ENCODE measurements at regions not wholly inside any gene's neighbourhood (a gene's known extent, or its start where the extent isn't known, plus 50 kb on each side); places are given as distances from the start of the nearest gene placed in this dataset.

DNA sequence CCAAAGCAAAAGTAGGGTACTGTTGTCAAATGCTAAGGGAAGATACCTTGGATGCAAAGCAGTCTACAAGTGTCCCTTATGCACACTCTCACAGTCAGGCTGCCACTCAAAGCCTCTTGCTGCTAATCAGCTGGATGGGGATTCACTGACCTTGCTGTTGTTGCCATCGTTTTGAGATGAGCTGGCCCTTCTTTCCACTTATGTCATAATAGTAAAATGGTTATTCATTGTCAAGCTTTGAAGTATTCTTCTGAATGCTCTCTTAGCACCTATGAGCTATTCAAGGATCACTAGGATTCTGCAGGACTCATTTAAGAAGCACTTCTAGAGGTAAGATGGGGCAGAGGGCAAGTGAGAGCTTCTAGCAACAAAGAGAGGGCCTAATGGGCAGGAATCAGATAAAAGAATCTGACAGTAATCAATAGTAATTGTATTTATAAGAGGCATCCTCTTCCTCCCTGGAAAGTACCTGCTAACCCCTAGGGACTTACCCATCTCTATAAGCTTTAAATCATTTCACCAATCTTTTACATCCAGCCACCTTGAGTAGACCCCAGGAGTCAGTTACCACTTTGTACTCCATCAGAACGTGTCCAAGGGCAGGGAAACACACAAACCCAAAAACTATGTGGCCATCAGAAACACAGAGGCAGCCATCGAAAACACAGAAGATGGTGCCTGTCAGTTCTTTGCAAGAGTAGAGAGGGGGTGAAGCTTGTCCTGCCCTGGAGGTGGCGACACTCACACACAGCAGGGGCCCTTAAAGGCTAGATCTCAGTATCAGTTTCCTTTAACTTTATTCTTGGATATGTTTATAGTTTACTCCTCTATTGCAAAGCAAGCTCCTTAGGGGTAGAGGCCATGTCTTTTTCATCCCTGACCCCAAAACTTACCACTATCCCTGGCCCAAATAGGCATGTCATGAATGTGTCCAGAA lies 103.7 kb upstream of the NFIA start:
- peak; percentile 20 for DNase-seq
- Mint-ChIP-seq H3K27me3 (peaks cover 3% of the 10 kb centered on the region), H3K4me1 (no peaks in the 10 kb centered on the region), H3K36me3 (ENCODE audit: low read depth) (no peaks in the 10 kb centered on the region), H3K4me3 (no peak overlapping the region), H3K9me3 (no peaks in the 10 kb centered on the region), H3K27ac (no peak overlapping the region)
- POLR2A ChIA-PET: no interaction called here
- CTCF ChIA-PET: interaction anchor here (0.7 to 3.3 kb wide), 7 partner anchors 11 to 473 kb away, joined by 3 to 10 read pairs (median 4); no protein-coding TSS in a partner anchor

DNA sequence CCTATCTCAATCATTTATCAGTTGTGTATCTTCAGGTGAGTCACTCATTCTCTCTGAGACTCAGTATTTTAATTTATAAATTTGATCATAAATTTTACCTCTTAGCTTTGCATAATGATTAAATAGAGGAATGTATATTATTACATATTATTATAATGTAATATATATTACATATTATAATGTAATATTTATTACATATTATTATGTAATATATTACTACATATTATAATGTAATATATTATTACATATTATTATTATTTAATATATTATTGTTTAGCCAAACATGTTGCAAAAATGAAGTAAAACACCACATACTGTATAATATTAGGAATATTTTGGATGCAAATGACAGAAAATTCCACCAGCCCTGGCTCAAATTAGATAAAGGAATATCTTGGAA lies 104.7 kb upstream of the NFIA start:
- H3K36me3 Mint-ChIP-seq (ENCODE audit: low read depth): no peaks in the 10 kb centered on the region
- POLR2A ChIA-PET: no interaction called here
- no peak for DNase-seq
- no peaks in the 10 kb centered on the region for H3K9me3 Mint-ChIP-seq
- H3K27ac Mint-ChIP-seq: no peak overlapping the region
- CTCF ChIA-PET: interaction anchor here (0.6 to 0.7 kb wide), 3 partner anchors 16 to 129 kb away, joined by 3 to 4 read pairs (median 3); no protein-coding TSS in a partner anchor
- no peaks in the 10 kb centered on the region for H3K4me1 Mint-ChIP-seq
- peaks cover 4% of the 10 kb centered on the region for H3K27me3 Mint-ChIP-seq
- H3K4me3 Mint-ChIP-seq: no peak overlapping the region

DNA sequence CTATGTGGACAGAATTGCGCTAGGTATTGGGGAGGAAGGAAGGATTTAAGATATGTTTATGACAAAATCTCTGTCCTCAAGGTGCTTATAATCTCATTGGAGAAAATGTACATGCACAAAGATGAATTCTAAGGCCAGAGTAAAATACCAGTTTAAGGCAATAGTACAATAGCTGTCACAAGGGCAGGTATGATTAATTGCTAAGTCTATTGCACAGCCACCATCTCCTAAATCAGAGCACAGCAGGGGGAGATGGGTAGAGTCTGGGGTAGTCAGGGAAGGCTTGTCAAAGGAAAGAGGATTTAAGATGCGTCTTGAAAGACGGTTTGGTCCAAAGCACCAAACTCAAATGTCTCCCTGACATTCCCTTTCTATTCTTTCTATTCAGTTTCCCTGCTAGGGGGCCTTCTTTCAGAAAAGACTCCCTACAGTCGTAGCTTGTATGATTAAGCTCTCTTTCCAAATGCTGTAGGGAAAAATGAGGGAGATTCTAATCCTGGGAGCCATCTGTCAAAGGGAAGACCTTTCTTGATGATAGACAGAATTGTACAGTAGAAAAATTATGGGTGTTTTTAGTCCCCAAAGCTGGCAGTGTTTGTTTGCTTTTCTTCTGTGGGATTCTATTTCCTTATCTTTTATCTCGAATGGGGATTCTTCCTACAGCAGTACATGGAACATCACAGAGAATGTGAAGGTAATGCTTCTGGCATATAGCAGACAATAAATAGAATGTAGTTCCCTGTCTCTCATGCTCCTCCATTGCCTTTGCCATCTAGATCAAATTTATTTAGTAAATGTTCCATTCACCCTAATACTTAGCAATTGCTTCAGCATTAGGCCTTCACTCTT lies 107.6 kb upstream of the NFIA start:
- no peaks in the 10 kb centered on the region for H3K4me1 Mint-ChIP-seq
- H3K36me3 Mint-ChIP-seq (ENCODE audit: low read depth): no peaks in the 10 kb centered on the region
- no peak overlapping the region for H3K4me3 Mint-ChIP-seq
- H3K9me3 Mint-ChIP-seq: no peaks in the 10 kb centered on the region
- POLR2A ChIA-PET: no interaction called here
- no peak for DNase-seq
- H3K27me3 Mint-ChIP-seq: peaks cover 12% of the 10 kb centered on the region
- CTCF ChIA-PET: no interaction called here
- H3K27ac Mint-ChIP-seq: no peak overlapping the region

DNA sequence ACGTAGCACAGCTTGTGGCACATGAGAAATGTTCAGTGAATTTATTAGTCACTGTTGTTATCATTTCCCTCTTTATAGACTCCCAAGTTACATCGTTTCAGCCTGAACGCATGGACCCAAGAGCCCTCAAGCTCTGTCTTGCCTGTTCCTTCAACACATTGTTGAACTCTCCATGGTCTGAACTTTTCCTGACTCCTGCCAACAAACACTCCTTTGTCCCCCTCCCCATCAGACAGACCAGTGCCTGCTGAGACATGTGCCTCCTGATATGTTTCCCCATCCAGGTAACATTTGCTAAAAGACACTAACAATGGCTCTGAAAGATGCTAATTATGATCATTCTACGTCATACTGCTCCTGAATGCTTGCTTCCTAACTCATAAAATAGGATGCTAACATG lies 108.7 kb upstream of the NFIA start:
- Mint-ChIP-seq H3K36me3 (ENCODE audit: low read depth) (no peaks in the 10 kb centered on the region), H3K27me3 (peaks cover 12% of the 10 kb centered on the region), H3K9me3 (no peaks in the 10 kb centered on the region), H3K27ac (no peak overlapping the region), H3K4me3 (no peak overlapping the region), H3K4me1 (no peaks in the 10 kb centered on the region)
- DNase-seq: no peak
- ChIA-PET CTCF (no interaction called here), POLR2A (no interaction called here)

DNA sequence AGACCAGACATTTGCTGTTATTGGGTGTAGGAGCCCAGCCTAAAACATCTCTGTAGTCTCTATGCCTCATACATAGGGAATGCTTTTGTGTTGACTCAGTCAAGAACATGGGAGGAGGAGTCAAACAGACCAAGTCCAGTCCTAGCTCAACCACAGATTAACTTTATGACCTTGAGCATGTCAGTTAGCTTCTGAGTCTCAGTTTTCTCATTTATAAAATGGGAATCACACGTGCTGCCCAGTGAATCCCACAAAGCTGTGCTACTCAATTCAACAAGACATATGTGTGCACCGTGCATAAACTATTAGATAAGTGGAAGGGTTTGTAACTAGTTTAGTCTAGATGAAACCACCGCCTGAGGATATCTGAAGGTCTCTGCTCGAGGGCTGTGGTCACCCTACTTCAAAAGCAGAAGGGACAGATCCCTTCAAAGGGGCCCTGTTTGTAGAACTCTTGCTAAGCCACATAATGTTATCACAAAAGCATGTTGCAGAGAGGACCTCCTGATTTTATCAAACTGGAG lies 109.5 kb upstream of the NFIA start:
- Mint-ChIP-seq H3K4me1 (no peaks in the 10 kb centered on the region), H3K36me3 (ENCODE audit: low read depth) (no peaks in the 10 kb centered on the region), H3K27me3 (peaks cover 12% of the 10 kb centered on the region), H3K9me3 (no peaks in the 10 kb centered on the region), H3K4me3 (no peak overlapping the region), H3K27ac (no peak overlapping the region)
- ChIA-PET POLR2A (no interaction called here), CTCF (no interaction called here)
- no peak for DNase-seq

DNA sequence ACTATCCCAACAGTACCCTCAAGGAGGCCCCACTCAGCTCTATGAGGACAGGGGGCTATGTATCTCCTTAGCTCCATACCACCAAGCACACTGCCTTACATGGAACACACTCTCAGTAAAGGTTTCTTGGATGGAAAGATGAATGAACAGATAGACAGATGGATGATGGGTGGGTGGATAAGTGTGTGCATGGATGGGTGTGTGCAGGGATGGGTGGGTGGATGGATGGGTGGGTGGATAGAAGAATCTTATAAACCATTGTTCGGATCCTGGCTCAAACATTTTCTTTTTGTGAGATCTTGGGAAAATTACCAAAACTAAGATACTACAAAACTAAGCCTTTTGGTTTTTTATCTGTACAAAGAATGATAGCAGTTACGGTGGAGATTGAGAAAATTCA lies 111.0 kb upstream of the NFIA start:
- Mint-ChIP-seq H3K27ac (no peak overlapping the region), H3K36me3 (ENCODE audit: low read depth) (no peaks in the 10 kb centered on the region), H3K4me1 (no peaks in the 10 kb centered on the region), H3K27me3 (peaks cover 12% of the 10 kb centered on the region), H3K9me3 (peaks cover 9% of the 10 kb centered on the region), H3K4me3 (no peak overlapping the region)
- ChIA-PET CTCF (no interaction called here), POLR2A (no interaction called here)
- no peak for DNase-seq

DNA sequence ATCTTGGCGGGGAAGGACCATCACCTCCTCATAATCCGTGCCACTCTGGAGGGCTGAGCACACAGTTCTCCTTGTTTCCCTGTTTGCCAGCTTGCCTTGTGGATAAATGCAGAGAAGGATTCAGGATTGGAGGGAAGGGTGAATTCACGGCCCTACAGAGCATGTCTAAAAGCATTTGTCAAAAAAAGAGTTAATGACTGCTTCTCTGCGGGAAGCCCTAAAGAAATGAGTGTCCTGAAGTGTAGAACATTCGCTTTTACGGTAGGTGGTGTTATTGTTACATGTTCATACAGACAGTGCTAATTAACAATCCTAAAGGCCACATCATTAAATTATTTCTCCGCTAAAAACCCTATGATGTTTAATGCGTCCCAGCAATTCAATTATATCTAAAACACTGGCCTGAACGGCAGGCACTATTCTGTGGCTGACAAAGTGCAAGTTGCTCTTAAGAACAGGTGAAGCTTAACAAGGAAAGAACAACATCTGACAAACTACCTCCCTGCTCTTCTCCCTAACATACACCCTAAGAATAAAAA lies 112.3 kb upstream of the NFIA start:
- H3K4me3 Mint-ChIP-seq: no peak overlapping the region
- H3K27ac Mint-ChIP-seq: no peak overlapping the region
- H3K36me3 Mint-ChIP-seq (ENCODE audit: low read depth): no peaks in the 10 kb centered on the region
- no peak for DNase-seq
- peaks cover 15% of the 10 kb centered on the region for H3K9me3 Mint-ChIP-seq
- ChIA-PET CTCF (no interaction called here), POLR2A (no interaction called here)
- H3K4me1 Mint-ChIP-seq: no peaks in the 10 kb centered on the region
- H3K27me3 Mint-ChIP-seq: peaks cover 10% of the 10 kb centered on the region

DNA sequence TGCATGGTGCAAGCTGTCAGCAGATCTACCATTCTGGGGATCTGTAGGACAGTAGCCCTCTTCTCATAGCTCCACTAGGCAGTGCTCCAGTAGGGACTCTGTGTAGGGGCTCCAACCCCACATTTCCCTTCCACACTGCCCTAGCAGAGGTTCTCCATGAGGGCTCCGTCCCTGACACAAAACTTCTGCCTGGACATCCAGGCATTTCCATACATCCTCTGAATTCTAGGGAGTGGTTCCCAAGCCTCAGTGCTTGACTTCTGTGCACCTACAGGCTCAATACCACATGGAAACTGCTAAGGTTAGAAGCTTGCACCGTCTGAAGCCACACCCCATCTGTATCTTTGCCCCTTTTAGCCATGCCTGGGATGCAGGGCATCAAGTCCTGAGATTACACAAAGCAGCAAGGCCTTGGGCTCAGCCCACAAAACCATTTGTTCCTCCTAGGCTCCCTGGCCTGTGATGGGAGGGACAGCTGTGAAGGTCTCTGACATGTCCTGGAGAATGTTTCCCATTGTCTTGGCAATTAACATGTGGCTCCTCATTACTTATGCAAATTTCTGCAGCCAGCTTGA lies 117.0 kb upstream of the NFIA start:
- no peaks in the 10 kb centered on the region for H3K4me1 Mint-ChIP-seq
- no peak overlapping the region for H3K4me3 Mint-ChIP-seq
- peaks cover 2% of the 10 kb centered on the region for H3K27me3 Mint-ChIP-seq
- no peak for DNase-seq
- H3K27ac Mint-ChIP-seq: no peak overlapping the region
- no peaks in the 10 kb centered on the region for H3K36me3 Mint-ChIP-seq (ENCODE audit: low read depth)
- POLR2A ChIA-PET: no interaction called here
- H3K9me3 Mint-ChIP-seq: peaks cover 21% of the 10 kb centered on the region
- CTCF ChIA-PET: no interaction called here

DNA sequence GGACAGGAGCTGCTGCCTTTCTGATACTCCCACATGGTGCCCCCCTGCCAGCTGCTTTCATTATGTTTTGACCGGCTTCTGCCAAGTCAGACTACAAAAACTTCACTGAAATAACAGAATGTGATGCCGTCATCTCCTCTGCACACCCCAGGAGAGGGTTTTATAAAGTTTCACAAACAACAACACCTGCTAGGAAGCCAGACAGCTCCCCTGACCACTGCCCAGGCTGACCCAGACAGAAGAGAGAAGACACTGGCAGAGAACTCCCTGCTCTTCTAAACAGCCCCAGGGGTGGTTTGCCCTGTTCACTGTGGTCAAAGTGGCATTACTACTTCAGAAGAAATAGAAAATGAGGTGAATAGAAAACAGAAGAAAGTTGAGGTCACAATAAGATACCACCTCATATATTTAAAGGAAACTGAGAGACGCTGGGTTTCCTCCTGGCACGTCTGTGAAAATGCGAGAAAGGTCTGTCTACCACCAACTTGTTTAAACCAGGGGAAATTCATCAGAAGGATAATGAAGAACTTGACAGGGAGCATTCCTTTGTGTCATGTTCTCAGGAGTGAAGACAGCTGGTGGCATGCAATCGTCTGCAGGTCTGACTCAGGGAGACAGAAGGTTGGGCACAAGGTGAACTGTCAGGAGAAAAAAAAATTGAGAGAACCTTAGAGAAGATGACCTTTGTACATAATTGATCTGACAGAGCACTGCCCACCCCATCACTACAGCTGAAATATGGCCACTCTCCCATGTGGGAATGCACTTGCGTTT lies 119.0 kb upstream of the NFIA start:
- Mint-ChIP-seq H3K4me1 (no peaks in the 10 kb centered on the region), H3K36me3 (ENCODE audit: low read depth) (no peaks in the 10 kb centered on the region), H3K9me3 (peaks cover 21% of the 10 kb centered on the region), H3K4me3 (no peak overlapping the region), H3K27ac (peak overlapping the region; percentile 16), H3K27me3 (no peaks in the 10 kb centered on the region)
- ChIA-PET POLR2A (no interaction called here), CTCF (no interaction called here)
- DNase-seq: no peak

DNA sequence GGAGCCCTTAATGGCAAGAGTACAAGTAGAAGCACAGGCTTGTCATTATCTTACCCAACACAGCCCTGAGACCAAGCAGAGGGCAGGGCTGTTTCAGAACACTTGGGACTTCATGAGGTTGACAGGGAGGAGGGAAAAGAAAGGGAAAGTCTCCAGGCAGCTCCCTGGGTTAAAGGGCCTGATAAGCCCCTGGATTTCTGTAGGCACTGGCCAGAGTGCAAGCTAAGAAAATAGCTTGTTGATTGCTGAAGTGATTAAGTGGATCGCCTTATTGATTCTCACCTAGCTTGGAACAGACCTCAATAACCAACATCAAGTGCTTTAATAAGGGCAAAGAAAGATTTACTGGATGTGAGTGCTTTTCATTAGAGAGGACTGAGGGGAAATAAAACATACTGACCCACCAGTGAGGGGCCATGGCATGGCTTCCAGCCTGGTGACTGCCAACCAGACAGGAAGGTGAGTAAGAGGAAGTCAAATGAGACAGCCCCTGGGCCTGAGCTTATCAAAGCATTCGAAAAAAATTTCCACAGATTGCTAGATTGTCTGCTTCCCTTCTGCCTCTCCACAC lies 121.4 kb upstream of the NFIA start:
- peaks cover 12% of the 10 kb centered on the region for H3K9me3 Mint-ChIP-seq
- no peak for DNase-seq
- no peaks in the 10 kb centered on the region for H3K36me3 Mint-ChIP-seq (ENCODE audit: low read depth)
- no peak overlapping the region for H3K27ac Mint-ChIP-seq
- POLR2A ChIA-PET: no interaction called here
- no peak overlapping the region for H3K4me3 Mint-ChIP-seq
- CTCF ChIA-PET: no interaction called here
- no peaks in the 10 kb centered on the region for H3K4me1 Mint-ChIP-seq
- H3K27me3 Mint-ChIP-seq: peaks cover 6% of the 10 kb centered on the region

DNA sequence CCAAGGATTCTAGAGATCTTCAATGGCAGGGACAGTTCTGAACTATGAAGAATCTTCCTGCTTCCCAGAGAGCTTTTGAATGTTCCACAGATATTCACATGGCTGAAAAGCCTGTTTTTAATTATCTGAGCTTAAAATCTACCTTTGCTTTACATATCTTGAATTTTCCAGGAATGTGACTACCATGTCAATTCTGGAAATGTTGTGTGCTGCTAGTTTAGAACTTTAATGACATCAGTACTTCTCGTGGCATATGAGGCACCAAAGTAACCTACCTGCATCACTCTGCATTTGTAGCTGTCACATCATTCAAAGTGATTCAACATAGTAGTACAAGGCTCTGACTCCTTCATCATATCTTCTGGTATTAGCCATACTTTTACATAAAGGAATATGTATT lies 122.7 kb upstream of the NFIA start:
- H3K9me3 Mint-ChIP-seq: peaks cover 5% of the 10 kb centered on the region
- no peaks in the 10 kb centered on the region for H3K4me1 Mint-ChIP-seq
- no peaks in the 10 kb centered on the region for H3K36me3 Mint-ChIP-seq (ENCODE audit: low read depth)
- H3K4me3 Mint-ChIP-seq: no peak overlapping the region
- DNase-seq: no peak
- ChIA-PET CTCF (no interaction called here), POLR2A (interaction anchor here (0.6 kb wide), 1 partner anchor 67 kb away, joined by 5 read pairs; no protein-coding TSS in a partner anchor)
- no peak overlapping the region for H3K27ac Mint-ChIP-seq
- peaks cover 10% of the 10 kb centered on the region for H3K27me3 Mint-ChIP-seq

DNA sequence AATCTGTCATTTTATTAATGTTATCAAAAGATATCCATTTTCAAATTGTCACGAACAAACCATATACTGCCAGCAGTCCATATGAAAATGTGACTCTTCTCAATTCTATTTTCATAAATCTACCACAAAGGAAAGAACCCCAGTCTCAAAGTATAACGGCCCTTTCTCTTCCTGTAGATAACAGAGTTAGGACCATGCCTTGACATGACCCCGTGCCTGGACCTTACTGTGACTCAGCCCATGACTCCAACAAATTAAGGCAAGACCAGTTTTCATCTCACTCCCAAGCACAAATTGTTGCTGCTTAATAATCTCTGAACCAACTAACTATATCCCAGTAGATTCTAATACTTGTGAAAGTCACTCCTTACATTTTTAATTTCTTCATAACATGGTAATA lies 124.4 kb upstream of the NFIA start:
- Mint-ChIP-seq H3K27ac (no peak overlapping the region), H3K4me1 (no peaks in the 10 kb centered on the region), H3K36me3 (ENCODE audit: low read depth) (no peaks in the 10 kb centered on the region), H3K9me3 (peaks cover 3% of the 10 kb centered on the region), H3K4me3 (no peak overlapping the region), H3K27me3 (peaks cover 10% of the 10 kb centered on the region)
- CTCF ChIA-PET: no interaction called here
- POLR2A ChIA-PET: no interaction called here
- no peak for DNase-seq

Data from activated CD4-positive, alpha-beta T cell treated with anti-CD3 and anti-CD28 coated beads, Interleukin-2, amount 10 ng/mL, durations not matched to agents 7 days and 5 days (primary cell).